Vagina (tissue), 2 donors: ENCODE measurements at regions not wholly inside any gene's neighbourhood (a gene's known extent, or its start where the extent isn't known, plus 50 kb on each side); places are given as distances from the start of the nearest gene placed in this dataset.

Source experiments
- CTCF ChIP-seq, 3 experiments: fragments of 450-650 bp in 2 of 3; fragments of 200-600 bp in 1 of 3; sonication (generic) in 1 of 3; IDR thresholded peaks; one replicate each; pipeline ENCODE4 v1.5.1; 2017 to 2019; ENCODE audit warnings: antibody characterized with exemption in 3 of 3, mild to moderate bottlenecking in 2 of 3, moderate library complexity in 2 of 3
- POLR2AphosphoS5 ChIP-seq, 2 donors: sonication (generic); formaldehyde crosslinking; IDR thresholded peaks; one replicate each; pipeline ENCODE4 v1.9.0; 2017; ENCODE audit warnings: antibody characterized with exemption in 2 of 2, mild to moderate bottlenecking in 2 of 2, low read depth in 1 of 2; ENCODE audit not compliant: insufficient read depth in 1 of 2

GRCh38 chr12:128069359-128069997 lies 197.5 kb upstream of the TMEM132C start:
- no peak for TF ChIP-seq CTCF (IDR thresholded peaks at IDR 0.05)
- peak in 1 of 2 donors; percentile 29 for TF ChIP-seq POLR2AphosphoS5 (IDR thresholded peaks at IDR 0.05; ENCODE audit: insufficient read depth in 1 of 2, low read depth in 1 of 2)
